ENCODE measurements at regions not wholly inside any gene's neighbourhood (a gene's known extent, or its start where the extent isn't known, plus 50 kb on each side); places are given as distances from the start of the nearest gene placed in this dataset.

GRCh38 chr4:180757927-180758326 is 1485.3 kb upstream of the TENM3 start:
- no peak for DNase-seq
- intact Hi-C loops (cut with DNase I) = no loop called here

GRCh38 chr4:180766045-180766444 is 1477.2 kb upstream of the TENM3 start:
- H3K27me3 ChIP-seq = no peaks in the 10 kb centered on the region
- no peak for DNase-seq
- no peaks in the 10 kb centered on the region for H3K36me3 ChIP-seq
- intact Hi-C loops (cut with DNase I) = no loop called here
- no peak for TF ChIP-seq CTCF (IDR thresholded peaks at IDR 0.05)
- no peak for ATAC-seq
- no peaks in the 10 kb centered on the region for H3K9me3 ChIP-seq
- H3K4me3 ChIP-seq = no peak overlapping the region
- H3K27ac ChIP-seq = no peak overlapping the region
- H3K4me1 ChIP-seq = no peaks in the 10 kb centered on the region

More at GRCh38 chr4:180757927-180758326, 1485.3 kb upstream of the TENM3 start:
- ATAC-seq = no peak
- no peaks in the 10 kb centered on the region for H3K4me1 ChIP-seq
- H3K9me3 ChIP-seq = no peaks in the 10 kb centered on the region
- H3K4me3 ChIP-seq = no peak overlapping the region
- no peaks in the 10 kb centered on the region for H3K27me3 ChIP-seq
- no peaks in the 10 kb centered on the region for H3K36me3 ChIP-seq
- no peak overlapping the region for H3K27ac ChIP-seq
- no peak for TF ChIP-seq CTCF (IDR thresholded peaks at IDR 0.05)

GRCh38 chr4:180766944-180767729 is 1476.1 kb upstream of the TENM3 start:
- intact Hi-C loops (cut with DNase I) = no loop called here
- H3K4me3 ChIP-seq = no peak overlapping the region
- no peak for TF ChIP-seq CTCF (IDR thresholded peaks at IDR 0.05)
- no peaks in the 10 kb centered on the region for H3K4me1 ChIP-seq
- no peak for DNase-seq
- no peaks in the 10 kb centered on the region for H3K36me3 ChIP-seq
- H3K27me3 ChIP-seq = no peaks in the 10 kb centered on the region
- H3K9me3 ChIP-seq = no peaks in the 10 kb centered on the region
- no peak overlapping the region for H3K27ac ChIP-seq
- ATAC-seq = no peak

GRCh38 chr4:180768610-180769009 is 1474.6 kb upstream of the TENM3 start:
- Histone ChIP-seq H3K9me3 (no peaks in the 10 kb centered on the region), H3K27ac (no peak overlapping the region), H3K4me3 (no peak overlapping the region), H3K27me3 (no peaks in the 10 kb centered on the region), H3K4me1 (no peaks in the 10 kb centered on the region), H3K36me3 (no peaks in the 10 kb centered on the region)
- intact Hi-C loops (cut with DNase I) = no loop called here
- no peak for TF ChIP-seq CTCF (IDR thresholded peaks at IDR 0.05)
- DNase-seq = no peak
- ATAC-seq = no peak

- ATAC-seq (no peak), DNase-seq (no peak)
- Histone ChIP-seq H3K9me3 (no peaks in the 10 kb centered on the region), H3K36me3 (no peaks in the 10 kb centered on the region), H3K4me1 (no peaks in the 10 kb centered on the region), H3K27me3 (no peaks in the 10 kb centered on the region), H3K4me3 (no peak overlapping the region), H3K27ac (no peak overlapping the region)
- TF ChIP-seq CTCF (IDR thresholded peaks at IDR 0.05) = no peak
- intact Hi-C loops (cut with DNase I) = no loop called here
These were observed 1473.4 kb upstream of the TENM3 start for GRCh38 chr4:180769791-180770190.
